B cell (primary cell): ENCODE measurements at regions not wholly inside any gene's neighbourhood (a gene's known extent, or its start where the extent isn't known, plus 50 kb on each side); places are given as distances from the start of the nearest gene placed in this dataset.

Source experiments
- ATAC-seq: fragments of 200-7000 bp; cut with Tn5 transposase; one replicate; pipeline ENCODE4 v1.10.0; 2021; ENCODE audit warnings: low read depth, mild to moderate bottlenecking, moderate number of reproducible peaks, moderate library complexity
- CTCF ChIA-PET: fragments of 350-600 bp; sonication (Branson Sonifier 250); formaldehyde crosslinking; loops from one replicate; lab custom pipeline; 2021; ENCODE audit warnings: antibody characterized with exemption, inconsistent platforms; lab: Charles Lee
- POLR2A ChIA-PET: fragments of 350-600 bp; sonication (Branson Sonifier 250); formaldehyde crosslinking; loops from one replicate; lab custom pipeline; 2021; ENCODE audit warnings: antibody characterized with exemption; lab: Charles Lee
- DNase-seq: peaks from one replicate; pipeline ENCODE4 v3.0.0; 2013
- H2AFZ ChIP-seq: 2 replicates; pipeline ENCODE4 v1.6.1; 2012; ENCODE audit warnings: mild to moderate bottlenecking, low read depth, low read length; ENCODE audit not compliant: insufficient read depth, poor library complexity, severe bottlenecking
- H3K27ac ChIP-seq, 2 donors: 1 replicate in 1 of 2; 2 replicates in 1 of 2; pipeline ENCODE4 v1.5.1; 2012 to 2013; ENCODE audit warnings: low read length in 2 of 2, mild to moderate bottlenecking in 2 of 2, moderate library complexity in 1 of 2
- H3K27me3 ChIP-seq, 4 experiments: fragments of 200-600 bp in 1 of 4; sonication (generic) in 1 of 4; replicated peaks in 1 of 4; 1 replicate in 2 of 4; 2 replicates in 2 of 4; pipeline versions ENCODE4 v1.6.1 to v1.7.0; 2013 to 2016; ENCODE audit warnings: low read length in 3 of 4, mild to moderate bottlenecking in 2 of 4, mixed read lengths in 1 of 4, moderate library complexity in 1 of 4; ENCODE audit not compliant: insufficient read depth in 4 of 4, control insufficient read depth in 3 of 4; ENCODE audit errors: control extremely low read depth in 1 of 4
- H3K36me3 ChIP-seq, 2 experiments: replicated peaks in 1 of 2; 1 replicate in 1 of 2; 2 replicates in 1 of 2; pipeline versions ENCODE4 v1.6.1 to v1.7.1; 2013; ENCODE audit warnings: low read length in 1 of 2; ENCODE audit not compliant: insufficient read depth in 2 of 2, control insufficient read depth in 1 of 2; ENCODE audit errors: control extremely low read depth in 1 of 2, extremely low read depth in 1 of 2
- H3K4me1 ChIP-seq, 2 donors: fragments of 200-600 bp in 1 of 2; sonication (generic) in 1 of 2; 1 replicate in 1 of 2; 2 replicates in 1 of 2; pipeline versions ENCODE4 v1.5.1 to v1.6.1; 2013 to 2017; ENCODE audit warnings: low read length in 2 of 2; ENCODE audit not compliant: control insufficient read depth in 2 of 2, insufficient read depth in 2 of 2
- H3K4me2 ChIP-seq: replicated peaks from 2 replicates; pipeline ENCODE3; 2012; ENCODE audit warnings: mild to moderate bottlenecking, low read depth, low read length; ENCODE audit not compliant: poor library complexity, severe bottlenecking
- H3K4me3 ChIP-seq, 5 experiments: fragments of 200-600 bp in 1 of 5; sonication (generic) in 1 of 5; 1 replicate in 3 of 5; 2 replicates in 2 of 5; pipeline versions ENCODE4 v1.5.1 to v1.7.0; 2011 to 2016; ENCODE audit warnings: low read length in 4 of 5, mild to moderate bottlenecking in 4 of 5, low read depth in 2 of 5, control low read depth in 1 of 5, moderate library complexity in 1 of 5; ENCODE audit not compliant: insufficient read depth in 1 of 5; ENCODE audit errors: control extremely low read depth in 1 of 5, extremely low read depth in 1 of 5
- H3K79me2 ChIP-seq: fragments of 200-600 bp; sonication (generic); one replicate; pipeline ENCODE4 v1.6.0; 2016; ENCODE audit warnings: low read length; ENCODE audit not compliant: control insufficient read depth, insufficient read depth
- H3K9ac ChIP-seq: fragments of 200-600 bp; sonication (generic); 2 replicates; pipeline ENCODE4 v1.6.1; 2017; ENCODE audit warnings: mild to moderate bottlenecking, low read length, moderate library complexity
- H3K9me3 ChIP-seq, 3 donors: one replicate each; pipeline versions ENCODE4 v1.6.1 to v1.7.1; 2013; ENCODE audit warnings: low read length in 2 of 3; ENCODE audit not compliant: control insufficient read depth in 2 of 3, insufficient read depth in 1 of 3; ENCODE audit errors: control extremely low read depth in 1 of 3
- H4K20me1 ChIP-seq: 2 replicates; pipeline ENCODE4 v1.6.0; 2012; ENCODE audit warnings: mild to moderate bottlenecking, low read length; ENCODE audit not compliant: insufficient read depth, control insufficient read depth, poor library complexity, severe bottlenecking
- H3K27ac Mint-ChIP-seq: one replicate; pipeline ENCODE4 v1.8.0; 2021; ENCODE audit warnings: mixed read lengths
- H3K27me3 Mint-ChIP-seq: one replicate; pipeline ENCODE4 v1.8.0; 2021; ENCODE audit warnings: mixed read lengths
- H3K4me1 Mint-ChIP-seq: one replicate; pipeline ENCODE4 v1.8.0; 2021; ENCODE audit warnings: mixed read lengths
- H3K4me3 Mint-ChIP-seq: one replicate; pipeline ENCODE4 v1.8.0; 2021; ENCODE audit warnings: mixed read lengths
- H3K9me3 Mint-ChIP-seq: one replicate; pipeline ENCODE4 v1.8.0; 2022; ENCODE audit warnings: mixed read lengths; ENCODE audit not compliant: insufficient read depth
- CTCF ChIP-seq: fragments of 200-600 bp; IDR thresholded peaks from one replicate; pipeline ENCODE4 v1.8.0; 2022; ENCODE audit warnings: antibody characterized with exemption, mild to moderate bottlenecking
- EZH2 ChIP-seq: IDR thresholded peaks from 2 replicates; pipeline ENCODE4 v1.6.1; 2012; ENCODE audit warnings: borderline replicate concordance, low read depth, mild to moderate bottlenecking, moderate library complexity, low read length; ENCODE audit not compliant: insufficient read depth, poor library complexity, severe bottlenecking
- WGBS: methylation state at CpG from one replicate; pipeline ENCODE4 v1.1.5; 2013; ENCODE audit warnings: missing lambda C conversion rate; ENCODE audit not compliant: insufficient coverage; 5-methylcytosine and 5-hydroxymethylcytosine counted together
- intact Hi-C: fragments of 100-400 bp; cut with micrococcal nuclease; formaldehyde crosslinking; loops from one replicate; pipeline ENCODE4 v1.10.0; 2022

- no peak overlapping the region for H3K4me3 ChIP-seq
- H3K27ac ChIP-seq, result no peak overlapping the region
Measured at GRCh38 chr6:41441598-41442351, 104.4 kb upstream of the FOXP4 start.

More at GRCh38 chr6:41441598-41442351, 104.4 kb upstream of the FOXP4 start:
- Histone ChIP-seq H3K9ac (no peak overlapping the region), H3K36me3 (no peaks in the 10 kb centered on the region), H3K79me2 (no peaks in the 10 kb centered on the region), H2AFZ (no peak overlapping the region), H3K4me1 (peaks cover 39 to 46% of the 10 kb centered on the region in 2 donors), H3K27me3 (peaks cover 0 to 21% (median 4%) of the 10 kb centered on the region in 4 experiments), H4K20me1 (no peaks in the 10 kb centered on the region), H3K4me2 (peak overlapping the region; percentile 52), H3K9me3 (peaks cover 0 to 15% (median 0%) of the 10 kb centered on the region in 3 donors)
- Mint-ChIP-seq H3K4me1 (peaks cover 39% of the 10 kb centered on the region), H3K27ac (peak overlapping the region; percentile 68), H3K4me3 (no peak overlapping the region), H3K27me3 (peaks cover 16% of the 10 kb centered on the region), H3K9me3 (no peaks in the 10 kb centered on the region)
- ChIA-PET CTCF (interaction anchor here (1.2 kb wide), 1 partner anchor 14 kb away, joined by 4 read pairs; no protein-coding TSS in a partner anchor), POLR2A (no interaction called here)
- ATAC-seq, result no peak
- intact Hi-C loops, result no loop called here
- TF ChIP-seq EZH2, result no peak
- no peak for TF ChIP-seq CTCF
- WGBS, result 76% methylated on average over 5 of the region's 9 CpGs
- no peak for DNase-seq
